Natural killer cell (primary cell): ENCODE measurements at regions not wholly inside any gene's neighbourhood (a gene's known extent, or its start where the extent isn't known, plus 50 kb on each side); places are given as distances from the start of the nearest gene placed in this dataset.

Experiments used
- ATAC-seq, 3 donors: fragments of 150-1000 bp in 2 of 3; fragments of 200-7000 bp in 1 of 3; cut with Tn5 transposase; 1 replicate in 1 of 3; 2 replicates in 2 of 3; pipeline ENCODE4 v1.10.0; 2021; ENCODE audit warnings: mild to moderate bottlenecking in 2 of 3, moderate library complexity in 2 of 3
- DNase-seq, 2 donors: peaks; one replicate each; pipeline versions ENCODE4 v3.0.0 to v3.0.0-alpha.2; 2013 to 2021; ENCODE audit warnings: mixed read lengths in 1 of 2
- H3K27ac ChIP-seq: one replicate; pipeline ENCODE4 v1.5.1; 2013; ENCODE audit warnings: mild to moderate bottlenecking, low read length
- H3K27me3 ChIP-seq: one replicate; pipeline ENCODE4 v1.6.1; 2013; ENCODE audit warnings: low read length; ENCODE audit not compliant: control insufficient read depth, insufficient read depth
- H3K36me3 ChIP-seq: one replicate; pipeline ENCODE4 v1.6.1; 2013; ENCODE audit warnings: low read length; ENCODE audit not compliant: control insufficient read depth, insufficient read depth
- H3K4me1 ChIP-seq: one replicate; pipeline ENCODE4 v1.6.1; 2013; ENCODE audit warnings: low read length; ENCODE audit not compliant: control insufficient read depth, insufficient read depth
- H3K4me3 ChIP-seq: one replicate; pipeline ENCODE4 v1.5.1; 2013; ENCODE audit warnings: low read length
- H3K9me3 ChIP-seq: one replicate; pipeline ENCODE4 v1.6.1; 2013; ENCODE audit warnings: low read length; ENCODE audit not compliant: control insufficient read depth, insufficient read depth
- H3K27ac Mint-ChIP-seq, 2 donors: one replicate each; pipeline ENCODE4 v1.8.0; 2022; ENCODE audit warnings: mild to moderate bottlenecking in 2 of 2, mixed read lengths in 2 of 2, moderate library complexity in 1 of 2
- H3K27me3 Mint-ChIP-seq, 2 donors: one replicate each; pipeline ENCODE4 v1.8.0; 2022; ENCODE audit warnings: low read depth in 2 of 2, mixed read lengths in 2 of 2
- H3K36me3 Mint-ChIP-seq: one replicate; pipeline ENCODE4 v1.8.0; 2022; ENCODE audit warnings: mixed read lengths
- H3K4me1 Mint-ChIP-seq, 2 donors: one replicate each; pipeline ENCODE4 v1.8.0; 2022; ENCODE audit warnings: mixed read lengths in 2 of 2
- H3K4me3 Mint-ChIP-seq: one replicate; pipeline ENCODE4 v1.8.0; 2022; ENCODE audit warnings: mild to moderate bottlenecking, moderate library complexity, mixed read lengths
- H3K9me3 Mint-ChIP-seq, 2 donors: one replicate each; pipeline ENCODE4 v1.8.0; 2022; ENCODE audit warnings: mixed read lengths in 2 of 2
- CTCF ChIP-seq: fragments of 200-600 bp; IDR thresholded peaks from one replicate; pipeline ENCODE4 v1.8.0; 2022; ENCODE audit warnings: antibody characterized with exemption
- WGBS: methylation state at CpG from one replicate; pipeline ENCODE4 v1.1.7; 2013; ENCODE audit warnings: missing lambda C conversion rate; ENCODE audit not compliant: insufficient coverage; 5-methylcytosine and 5-hydroxymethylcytosine counted together
- intact Hi-C: fragments of 100-400 bp; cut with micrococcal nuclease; formaldehyde crosslinking; loops from one replicate; pipeline ENCODE4 v1.14.2; 2022

GRCh38 chr6:142543606-142544005 is 241.8 kb downstream of the ADGRG6 start:
- 77% methylated on average over 2 of the region's 2 CpGs for WGBS
- Mint-ChIP-seq H3K27ac (no peak overlapping the region), H3K9me3 (no peaks in the 10 kb centered on the region), H3K27me3 (peaks cover 0 to 3% of the 10 kb centered on the region in 2 donors), H3K4me3 (no peak overlapping the region), H3K4me1 (no peaks in the 10 kb centered on the region), H3K36me3 (no peaks in the 10 kb centered on the region)
- TF ChIP-seq CTCF: no peak
- intact Hi-C loops: no loop called here
- DNase-seq: no peak
- no peak overlapping the region for H3K4me3 ChIP-seq
- no peaks in the 10 kb centered on the region for H3K27me3 ChIP-seq
- H3K4me1 ChIP-seq: no peaks in the 10 kb centered on the region
- H3K36me3 ChIP-seq: no peaks in the 10 kb centered on the region
- no peak for ATAC-seq
- no peaks in the 10 kb centered on the region for H3K9me3 ChIP-seq
- no peak overlapping the region for H3K27ac ChIP-seq

GRCh38 chr6:142544199-142544838 is 242.5 kb downstream of the ADGRG6 start:
- Mint-ChIP-seq H3K27me3 (peaks cover 0 to 6% of the 10 kb centered on the region in 2 donors), H3K36me3 (no peaks in the 10 kb centered on the region), H3K27ac (no peak overlapping the region), H3K4me1 (no peaks in the 10 kb centered on the region), H3K9me3 (no peaks in the 10 kb centered on the region), H3K4me3 (no peak overlapping the region)
- Histone ChIP-seq H3K27ac (no peak overlapping the region), H3K9me3 (no peaks in the 10 kb centered on the region), H3K27me3 (no peaks in the 10 kb centered on the region), H3K36me3 (no peaks in the 10 kb centered on the region), H3K4me1 (no peaks in the 10 kb centered on the region), H3K4me3 (no peak overlapping the region)
- no peak for TF ChIP-seq CTCF
- intact Hi-C loops: no loop called here
- DNase-seq (no peak), ATAC-seq (no peak)

- H3K36me3 ChIP-seq: no peaks in the 10 kb centered on the region
- intact Hi-C loops: no loop called here
- Mint-ChIP-seq H3K4me1 (no peaks in the 10 kb centered on the region), H3K27ac (no peak overlapping the region), H3K27me3 (peaks cover 0 to 7% of the 10 kb centered on the region in 2 donors), H3K9me3 (no peaks in the 10 kb centered on the region), H3K4me3 (no peak overlapping the region), H3K36me3 (no peaks in the 10 kb centered on the region)
- H3K4me3 ChIP-seq: no peak overlapping the region
- no peak for ATAC-seq
- no peaks in the 10 kb centered on the region for H3K4me1 ChIP-seq
- no peak for DNase-seq
- no peak overlapping the region for H3K27ac ChIP-seq
- TF ChIP-seq CTCF: no peak
- H3K27me3 ChIP-seq: no peaks in the 10 kb centered on the region
- WGBS: 69% methylated on average over 4 of the region's 4 CpGs
- no peaks in the 10 kb centered on the region for H3K9me3 ChIP-seq
Measured at GRCh38 chr6:142545147-142545546, 243.3 kb downstream of the ADGRG6 start.

- no peak for TF ChIP-seq CTCF
- Mint-ChIP-seq H3K27me3 (peaks cover 0 to 12% of the 10 kb centered on the region in 2 donors), H3K27ac (no peak overlapping the region), H3K36me3 (no peaks in the 10 kb centered on the region), H3K9me3 (no peaks in the 10 kb centered on the region), H3K4me1 (no peaks in the 10 kb centered on the region), H3K4me3 (no peak overlapping the region)
- Histone ChIP-seq H3K9me3 (no peaks in the 10 kb centered on the region), H3K36me3 (no peaks in the 10 kb centered on the region), H3K4me1 (no peaks in the 10 kb centered on the region), H3K27me3 (no peaks in the 10 kb centered on the region), H3K27ac (no peak overlapping the region), H3K4me3 (no peak overlapping the region)
- ATAC-seq (no peak), DNase-seq (no peak)
- 96% methylated on average over 1 of the region's 1 CpG for WGBS
- intact Hi-C loops: no loop called here
Measured at GRCh38 chr6:142548566-142548965, 246.8 kb downstream of the ADGRG6 start.
